ENCODE measurements at regions not wholly inside any gene's neighbourhood (a gene's known extent, or its start where the extent isn't known, plus 50 kb on each side); places are given as distances from the start of the nearest gene placed in this dataset.

GRCh38 chr13:62093984-62094780, 678.5 kb upstream of the PCDH20 start:
- no peak for TF ChIP-seq CTCF (conservative IDR thresholded peaks at IDR 0.05; ENCODE audit: low read depth)
- DNase-seq (ENCODE audit: low spot score): no peak
- no peak overlapping the region for H3K27ac ChIP-seq
- CTCF ChIA-PET: no interaction called here
- POLR2A ChIA-PET (ENCODE audit: low non-redundant PET): no interaction called here

- no peak for TF ChIP-seq CTCF (conservative IDR thresholded peaks at IDR 0.05; ENCODE audit: low read depth)
- no peak for DNase-seq (ENCODE audit: low spot score)
- H3K27ac ChIP-seq: no peak overlapping the region
- POLR2A ChIA-PET (ENCODE audit: low non-redundant PET): no interaction called here
- CTCF ChIA-PET: no interaction called here
These were observed 677.3 kb upstream of the PCDH20 start for GRCh38 chr13:62092949-62093348.

GRCh38 chr13:62092536-62092935, 676.9 kb upstream of the PCDH20 start:
- POLR2A ChIA-PET (ENCODE audit: low non-redundant PET): no interaction called here
- TF ChIP-seq CTCF (conservative IDR thresholded peaks at IDR 0.05; ENCODE audit: low read depth): no peak
- CTCF ChIA-PET: no interaction called here
- H3K27ac ChIP-seq: no peak overlapping the region
- DNase-seq (ENCODE audit: low spot score): no peak

GRCh38 chr13:62088165-62088564, 672.5 kb upstream of the PCDH20 start:
- CTCF ChIA-PET: no interaction called here
- DNase-seq (ENCODE audit: low spot score): no peak
- POLR2A ChIA-PET (ENCODE audit: low non-redundant PET): no interaction called here
- H3K27ac ChIP-seq: no peak overlapping the region
- no peak for TF ChIP-seq CTCF (conservative IDR thresholded peaks at IDR 0.05; ENCODE audit: low read depth)

DNA sequence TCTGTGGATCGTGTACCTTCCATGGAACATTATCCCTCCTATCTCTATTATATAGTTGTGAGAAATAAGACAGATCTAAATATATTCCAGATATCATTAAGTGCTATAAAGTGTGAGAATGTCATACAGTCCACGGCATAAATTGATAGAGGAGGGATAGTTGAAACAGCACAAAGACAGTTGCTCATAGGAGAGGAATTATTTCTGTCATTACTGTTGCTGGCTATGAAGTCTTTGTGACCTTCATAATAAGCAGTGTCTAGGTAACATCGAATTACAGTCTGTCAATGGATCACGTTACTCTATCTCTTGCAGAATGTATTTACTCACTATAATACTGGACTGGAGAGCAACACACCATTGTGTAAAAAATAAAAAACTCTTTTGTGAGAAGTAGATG, 671.5 kb upstream of the PCDH20 start:
- TF ChIP-seq CTCF (conservative IDR thresholded peaks at IDR 0.05; ENCODE audit: low read depth): no peak
- ChIA-PET CTCF (no interaction called here), POLR2A (ENCODE audit: low non-redundant PET) (no interaction called here)
- no peak for DNase-seq (ENCODE audit: low spot score)
- H3K27ac ChIP-seq: no peak overlapping the region

DNA sequence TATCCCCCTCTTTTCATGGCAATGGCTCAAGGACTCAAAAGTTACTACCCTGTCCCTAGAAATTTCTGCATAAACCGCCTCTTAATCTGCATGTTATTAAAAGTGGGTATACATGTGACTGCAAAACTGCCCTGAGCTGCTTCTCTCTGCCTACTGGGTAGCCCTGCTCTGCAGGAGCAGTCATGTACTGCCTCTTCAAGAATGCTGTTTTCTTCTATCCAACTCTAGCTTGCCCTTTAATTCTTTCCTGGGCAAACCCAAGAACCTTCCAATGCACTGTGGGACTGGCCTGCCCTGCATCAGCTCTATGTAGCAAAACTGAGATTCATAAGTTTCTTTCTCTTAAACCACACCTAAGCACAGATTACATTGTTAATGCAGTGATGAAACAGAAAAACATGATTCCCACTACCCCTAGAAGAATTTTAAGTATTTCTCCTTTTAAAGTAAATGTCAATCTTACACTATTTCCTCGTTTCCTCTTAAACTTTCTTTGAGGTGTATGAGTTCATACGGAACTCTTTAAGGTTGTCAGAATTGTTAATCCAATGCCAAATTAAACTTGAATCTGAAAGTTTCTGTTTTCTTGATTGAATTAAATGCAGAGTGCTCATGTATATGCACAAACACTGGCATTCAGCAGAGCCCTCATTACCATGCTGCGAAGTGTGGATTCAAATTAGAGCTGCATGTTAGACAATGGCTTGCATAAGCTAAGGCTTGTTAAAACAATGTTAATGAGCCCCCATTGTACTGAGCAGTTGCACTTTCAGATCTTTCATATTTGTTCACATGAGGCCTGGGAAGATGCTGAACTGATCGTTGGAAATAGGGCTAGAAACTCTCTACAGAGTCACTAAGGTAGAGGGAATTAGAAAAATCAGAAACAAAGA, 669.9 kb upstream of the PCDH20 start:
- CTCF ChIA-PET: interaction anchor here (0.5 kb wide), 1 partner anchor 1818 kb away, joined by 3 read pairs; no protein-coding TSS in a partner anchor

More for the DNA sequence above, 669.9 kb upstream of the PCDH20 start:
- no peak for TF ChIP-seq CTCF (conservative IDR thresholded peaks at IDR 0.05; ENCODE audit: low read depth)
- H3K27ac ChIP-seq: no peak overlapping the region
- POLR2A ChIA-PET (ENCODE audit: low non-redundant PET): no interaction called here
- DNase-seq (ENCODE audit: low spot score): no peak
